ENCODE measurements at regions not wholly inside any gene's neighbourhood (a gene's known extent, or its start where the extent isn't known, plus 50 kb on each side); places are given as distances from the start of the nearest gene placed in this dataset.

DNA sequence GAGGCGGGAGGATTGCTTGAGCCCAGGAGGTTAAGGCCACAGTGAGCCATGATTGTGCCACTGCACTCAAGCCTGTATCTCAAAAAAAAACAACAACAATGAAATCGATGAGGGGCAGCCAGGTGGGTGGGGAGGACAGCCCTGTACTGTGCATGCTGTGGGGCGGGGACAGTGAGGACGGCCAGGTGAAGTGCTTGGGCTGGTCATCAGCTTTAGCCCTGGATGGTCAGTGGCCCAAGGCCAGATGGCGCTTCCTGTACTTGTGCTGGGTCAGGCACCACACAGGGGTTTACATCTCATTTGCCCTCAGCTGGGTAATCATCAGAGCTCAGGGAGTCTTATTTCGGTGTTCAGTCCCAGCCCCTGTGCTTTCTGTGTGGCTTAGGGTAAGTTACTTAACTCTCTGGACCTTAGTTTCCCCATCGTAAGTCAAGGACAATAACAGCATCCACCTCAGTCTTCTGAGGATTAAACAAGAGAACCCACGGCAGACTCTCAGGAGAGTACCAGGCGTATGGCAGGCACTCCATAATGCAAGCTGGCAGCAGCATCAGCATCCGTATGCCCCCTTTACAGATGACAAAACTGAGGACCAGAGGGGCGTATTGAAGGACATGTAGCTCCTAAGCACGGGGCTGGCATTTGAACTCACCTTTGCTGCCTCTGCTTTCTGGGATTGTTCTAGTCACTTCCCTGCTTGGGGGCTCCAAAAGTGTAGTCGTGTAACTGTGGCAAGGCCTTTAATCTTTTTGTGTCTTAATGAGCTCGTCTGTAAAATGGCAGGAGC is 71.9 kb downstream of the SLC25A47 start:
- intact Hi-C loops (cut with micrococcal nuclease): no loop called here
- TF ChIP-seq, protein P1, sequence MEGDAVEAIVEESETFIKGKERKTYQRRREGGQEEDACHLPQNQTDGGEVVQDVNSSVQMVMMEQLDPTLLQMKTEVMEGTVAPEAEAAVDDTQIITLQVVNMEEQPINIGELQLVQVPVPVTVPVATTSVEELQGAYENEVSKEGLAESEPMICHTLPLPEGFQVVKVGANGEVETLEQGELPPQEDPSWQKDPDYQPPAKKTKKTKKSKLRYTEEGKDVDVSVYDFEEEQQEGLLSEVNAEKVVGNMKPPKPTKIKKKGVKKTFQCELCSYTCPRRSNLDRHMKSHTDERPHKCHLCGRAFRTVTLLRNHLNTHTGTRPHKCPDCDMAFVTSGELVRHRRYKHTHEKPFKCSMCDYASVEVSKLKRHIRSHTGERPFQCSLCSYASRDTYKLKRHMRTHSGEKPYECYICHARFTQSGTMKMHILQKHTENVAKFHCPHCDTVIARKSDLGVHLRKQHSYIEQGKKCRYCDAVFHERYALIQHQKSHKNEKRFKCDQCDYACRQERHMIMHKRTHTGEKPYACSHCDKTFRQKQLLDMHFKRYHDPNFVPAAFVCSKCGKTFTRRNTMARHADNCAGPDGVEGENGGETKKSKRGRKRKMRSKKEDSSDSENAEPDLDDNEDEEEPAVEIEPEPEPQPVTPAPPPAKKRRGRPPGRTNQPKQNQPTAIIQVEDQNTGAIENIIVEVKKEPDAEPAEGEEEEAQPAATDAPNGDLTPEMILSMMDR (IDR thresholded peaks at IDR 0.05; ENCODE audit: borderline replicate concordance): no peak
- H3K36me3 ChIP-seq: no peaks in the 10 kb centered on the region
- no peak for DNase-seq
- H3K27ac ChIP-seq (replicated peaks): no peak overlapping the region
- H3K4me1 ChIP-seq: peaks cover 12% of the 10 kb centered on the region
- no peak overlapping the region for H3K4me3 ChIP-seq
- H3K9me3 ChIP-seq (replicated peaks): no peaks in the 10 kb centered on the region
- no peaks in the 10 kb centered on the region for H3K27me3 ChIP-seq (ENCODE audit: low read depth)

DNA sequence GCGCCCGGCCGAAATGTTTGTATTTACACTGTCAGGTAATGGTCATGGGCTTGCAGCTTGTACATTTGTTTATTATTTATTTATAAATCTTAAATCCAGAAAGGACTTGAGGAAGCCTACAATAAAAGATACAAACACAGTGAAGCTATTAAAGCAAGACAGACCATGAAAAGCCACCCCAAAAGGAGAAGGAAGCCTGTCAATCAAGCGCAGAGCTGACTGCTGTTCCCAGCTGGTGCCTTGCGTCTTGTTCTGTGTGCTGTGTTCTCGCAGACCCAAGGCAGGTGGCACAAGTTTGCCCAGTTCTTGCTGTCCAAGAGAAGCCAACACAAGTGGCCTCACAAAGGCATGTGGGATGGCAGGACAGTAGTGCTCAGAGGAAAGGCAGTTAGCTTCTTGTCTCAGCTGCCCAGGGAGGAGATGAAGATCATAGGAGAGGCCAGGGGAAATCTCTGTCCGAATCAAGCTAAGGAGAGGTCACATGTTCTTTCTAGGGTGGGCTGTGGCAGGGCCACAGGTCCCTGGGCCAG is 73.2 kb downstream of the SLC25A47 start:
- H3K36me3 ChIP-seq: no peaks in the 10 kb centered on the region
- no peaks in the 10 kb centered on the region for H3K27me3 ChIP-seq (ENCODE audit: low read depth)
- H3K4me1 ChIP-seq: peaks cover 10% of the 10 kb centered on the region
- TF ChIP-seq, protein P1 (IDR thresholded peaks at IDR 0.05; ENCODE audit: borderline replicate concordance): no peak
- no peak for DNase-seq
- no peak overlapping the region for H3K27ac ChIP-seq (replicated peaks)
- no peak overlapping the region for H3K4me3 ChIP-seq
- intact Hi-C loops (cut with micrococcal nuclease): no loop called here
- no peaks in the 10 kb centered on the region for H3K9me3 ChIP-seq (replicated peaks)

DNA sequence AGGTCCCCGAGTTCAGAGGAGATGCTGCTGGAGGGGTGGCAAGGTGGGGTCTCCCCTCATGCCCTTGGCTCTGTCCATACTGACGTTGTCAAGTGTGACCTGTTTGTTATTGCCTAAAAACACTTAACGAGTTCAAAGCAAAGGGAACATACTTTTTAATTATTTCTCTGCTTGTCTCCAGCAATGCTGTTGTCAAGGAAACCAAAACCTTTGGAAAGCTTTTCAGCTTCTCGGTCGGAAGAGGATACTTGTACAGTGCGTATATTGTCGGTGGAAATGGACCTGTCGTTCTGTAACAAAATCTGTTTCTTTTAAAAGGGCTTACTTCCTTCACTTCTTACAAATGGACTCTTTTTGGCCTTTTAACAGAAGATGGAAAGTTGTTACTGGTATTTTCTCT is 73.9 kb downstream of the SLC25A47 start:
- H3K9me3 ChIP-seq (replicated peaks): no peaks in the 10 kb centered on the region
- H3K4me1 ChIP-seq: peaks cover 10% of the 10 kb centered on the region
- TF ChIP-seq, protein P1 (IDR thresholded peaks at IDR 0.05; ENCODE audit: borderline replicate concordance): no peak
- H3K36me3 ChIP-seq: no peaks in the 10 kb centered on the region
- no peak for DNase-seq
- H3K27me3 ChIP-seq (ENCODE audit: low read depth): no peaks in the 10 kb centered on the region
- H3K27ac ChIP-seq (replicated peaks): no peak overlapping the region
- H3K4me3 ChIP-seq: no peak overlapping the region
- intact Hi-C loops (cut with micrococcal nuclease): no loop called here

DNA sequence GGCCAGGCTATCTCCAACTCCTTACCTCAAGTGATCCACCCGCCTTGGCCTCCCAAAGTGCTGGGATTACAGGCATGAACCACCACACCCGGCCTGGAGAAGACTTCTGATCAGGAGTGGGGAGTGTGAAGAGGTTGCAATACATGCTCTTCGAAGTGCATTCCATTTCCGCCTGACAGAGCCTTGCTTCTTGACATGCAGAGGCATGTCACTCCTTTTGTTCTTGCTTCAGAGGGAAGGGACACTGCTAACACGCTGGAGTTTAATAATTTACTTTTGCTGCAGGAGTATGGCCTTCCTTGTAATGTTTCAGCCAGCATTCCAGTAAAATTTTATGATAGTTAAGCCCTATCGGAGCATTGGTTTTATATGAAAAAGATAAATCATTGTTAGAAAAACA is 74.9 kb downstream of the SLC25A47 start:
- Histone ChIP-seq H3K27ac (replicated peaks) (no peak overlapping the region), H3K4me1 (peaks cover 17% of the 10 kb centered on the region), H3K4me3 (no peak overlapping the region), H3K36me3 (no peaks in the 10 kb centered on the region), H3K27me3 (ENCODE audit: low read depth) (no peaks in the 10 kb centered on the region), H3K9me3 (replicated peaks) (no peaks in the 10 kb centered on the region)
- TF ChIP-seq, protein P1 (IDR thresholded peaks at IDR 0.05; ENCODE audit: borderline replicate concordance): no peak
- intact Hi-C loops (cut with micrococcal nuclease): no loop called here
- no peak for DNase-seq

DNA sequence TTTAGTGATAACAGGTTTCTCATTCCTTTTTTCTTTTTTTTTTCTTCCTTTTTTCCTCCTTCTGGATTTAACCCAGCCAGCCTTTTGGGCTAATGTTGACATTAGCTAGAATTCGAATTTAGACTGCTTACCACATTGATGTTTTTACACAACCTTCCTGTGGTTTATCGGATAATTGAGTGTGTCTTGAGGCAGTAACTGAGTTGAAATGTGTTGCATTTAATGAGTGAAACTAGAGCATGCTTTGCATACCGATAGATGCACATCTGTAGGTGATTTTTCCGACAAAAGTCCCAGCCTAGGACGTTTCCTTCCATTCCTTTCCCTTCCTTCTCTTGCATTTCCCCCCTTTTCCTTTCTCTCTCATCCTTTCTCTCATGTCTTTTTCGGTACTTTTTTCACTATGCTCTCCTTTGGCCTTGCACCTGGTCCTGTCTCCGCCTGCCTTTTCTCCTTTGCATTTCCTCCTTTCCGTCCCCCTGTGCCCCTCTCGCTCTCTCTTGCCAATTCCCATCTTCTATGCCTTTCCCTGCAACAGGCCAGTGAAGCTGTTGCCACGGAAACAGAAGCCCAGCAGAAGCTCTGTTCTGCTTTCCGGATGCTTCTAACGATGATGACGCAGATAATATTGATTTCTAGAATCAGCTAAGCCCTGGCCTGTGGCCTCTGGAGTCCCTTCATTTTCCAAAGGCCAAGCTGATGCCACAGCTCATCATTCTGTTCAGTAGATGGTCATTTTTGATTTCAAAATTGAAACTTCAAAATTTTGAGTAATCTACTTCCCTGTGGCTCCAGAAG is 76.1 kb downstream of the SLC25A47 start:
- no peak for DNase-seq
- H3K4me1 ChIP-seq: peaks cover 17% of the 10 kb centered on the region
- TF ChIP-seq, protein P1 (IDR thresholded peaks at IDR 0.05; ENCODE audit: borderline replicate concordance): no peak
- H3K4me3 ChIP-seq: no peak overlapping the region
- H3K9me3 ChIP-seq (replicated peaks): no peaks in the 10 kb centered on the region
- no peaks in the 10 kb centered on the region for H3K27me3 ChIP-seq (ENCODE audit: low read depth)
- no peaks in the 10 kb centered on the region for H3K36me3 ChIP-seq
- intact Hi-C loops (cut with micrococcal nuclease): no loop called here
- no peak overlapping the region for H3K27ac ChIP-seq (replicated peaks)

All from left ventricle myocardium inferior (tissue), 1 donor.